H1 (cell line): ENCODE measurements at regions not wholly inside any gene's neighbourhood (a gene's known extent, or its start where the extent isn't known, plus 50 kb on each side); places are given as distances from the start of the nearest gene placed in this dataset.

Source experiments
- ATF2 ChIP-seq: IDR thresholded peaks from 2 replicates; pipeline ENCODE4 v1.6.1; 2012; ENCODE audit warnings: low read length, inconsistent platforms
- CBX5 ChIP-seq: fragments of 300-800, 300-1000 bp; sonication (generic); IDR thresholded peaks from 2 replicates; pipeline ENCODE4 v1.7.1; 2016; ENCODE audit warnings: antibody characterized with exemption, low read length, low read depth
- CEBPB ChIP-seq: IDR thresholded peaks from 2 replicates; pipeline ENCODE4 v1.6.1; 2012; ENCODE audit warnings: low read depth, low read length
- CTCF ChIP-seq, 3 experiments: IDR thresholded peaks; 1 replicate in 2 of 3; 2 replicates in 1 of 3; pipeline versions ENCODE4 v1.5.1 to v1.6.1; 2011; ENCODE audit warnings: low read length in 3 of 3, mild to moderate bottlenecking in 3 of 3, inconsistent platforms in 2 of 3, low read depth in 1 of 3, moderate library complexity in 1 of 3; ENCODE audit not compliant: insufficient read depth in 1 of 3; ENCODE audit errors: control extremely low read depth in 1 of 3
- EZH2 ChIP-seq: fragments of 200-600 bp; sonication (generic); IDR thresholded peaks from 2 replicates; pipeline ENCODE4 v1.7.1; 2012; ENCODE audit warnings: low read depth, mild to moderate bottlenecking, moderate library complexity, low read length, inconsistent platforms; ENCODE audit not compliant: severe bottlenecking
- KDM1A ChIP-seq: fragments of 200-600, 300-600 bp; sonication (generic); IDR thresholded peaks from 2 replicates; pipeline ENCODE4 v1.7.1; 2016; ENCODE audit warnings: mild to moderate bottlenecking, low read length, borderline replicate concordance
- MAX ChIP-seq: IDR thresholded peaks from 2 replicates; pipeline ENCODE4 v1.6.1; 2012; ENCODE audit warnings: inconsistent platforms
- NANOG ChIP-seq: IDR thresholded peaks from 2 replicates; pipeline ENCODE4 v1.6.1; 2011; ENCODE audit warnings: low read length, low read depth, mild to moderate bottlenecking, inconsistent platforms; ENCODE audit not compliant: insufficient read depth, poor library complexity, severe bottlenecking
- ZNF274 ChIP-seq: IDR thresholded peaks from 2 replicates; pipeline ENCODE4 v1.7.0; 2012; ENCODE audit warnings: low read length, borderline replicate concordance; ENCODE audit errors: extremely low read depth

- TF ChIP-seq CTCF (IDR thresholded peaks at IDR 0.05; ENCODE audit: control extremely low read depth in 1 of 3, insufficient read depth in 1 of 3, low read depth in 1 of 3, low read length in 3 of 3) (no peak), CEBPB (no peak), MAX (no peak), CBX5 (no peak), KDM1A (no peak), NANOG (no peak), EZH2 (no peak), ATF2 (no peak), ZNF274 (no peak)
These were observed 450.2 kb downstream of the PCDH18 start for GRCh38 chr4:137082061-137082460.
